HG03439 (cell line): ENCODE measurements at regions not wholly inside any gene's neighbourhood (a gene's known extent, or its start where the extent isn't known, plus 50 kb on each side); places are given as distances from the start of the nearest gene placed in this dataset.

Experiments
- ATAC-seq: cut with Tn5 transposase; IDR thresholded peaks from one replicate; pipeline ENCODE4 v1.9.1; 2021; ENCODE audit warnings: mild to moderate bottlenecking, moderate library complexity; ENCODE audit not compliant: unreplicated experiment

GRCh38 chr2:180325416-180326120 lies 318.5 kb upstream of the CWC22 start:
- no peak for ATAC-seq

- no peak for ATAC-seq
These were observed 317.1 kb upstream of the CWC22 start for GRCh38 chr2:180324182-180324581.

- no peak for ATAC-seq
These were observed 315.7 kb upstream of the CWC22 start for GRCh38 chr2:180322781-180323180.

GRCh38 chr2:180319586-180320405 lies 312.7 kb upstream of the CWC22 start:
- no peak for ATAC-seq

- ATAC-seq = no peak
These were observed 307.0 kb upstream of the CWC22 start for GRCh38 chr2:180314086-180314485.

GRCh38 chr2:180312542-180312941 lies 305.4 kb upstream of the CWC22 start:
- no peak for ATAC-seq

GRCh38 chr2:180307096-180307495 lies 300.0 kb upstream of the CWC22 start:
- no peak for ATAC-seq

GRCh38 chr2:180306346-180306745 lies 299.2 kb upstream of the CWC22 start:
- no peak for ATAC-seq

- ATAC-seq = no peak
These were observed 284.7 kb upstream of the CWC22 start for GRCh38 chr2:180291552-180292421.

- ATAC-seq = no peak
These were observed 284.0 kb upstream of the CWC22 start for GRCh38 chr2:180291060-180291459.

GRCh38 chr2:180289627-180290026 lies 282.5 kb upstream of the CWC22 start:
- ATAC-seq = no peak

GRCh38 chr2:180279581-180279980 lies 272.5 kb upstream of the CWC22 start:
- no peak for ATAC-seq

GRCh38 chr2:180276733-180277132 lies 269.6 kb upstream of the CWC22 start:
- ATAC-seq = no peak

GRCh38 chr2:180268006-180268405 lies 260.9 kb upstream of the CWC22 start:
- ATAC-seq = no peak

GRCh38 chr2:180261976-180262375 lies 254.9 kb upstream of the CWC22 start:
- no peak for ATAC-seq

- ATAC-seq = no peak
These were observed 251.5 kb upstream of the CWC22 start for GRCh38 chr2:180258579-180258978.

- no peak for ATAC-seq
These were observed 251.0 kb upstream of the CWC22 start for GRCh38 chr2:180258041-180258537.

- no peak for ATAC-seq
These were observed 250.2 kb upstream of the CWC22 start for GRCh38 chr2:180257247-180257646.

- no peak for ATAC-seq
These were observed 248.9 kb upstream of the CWC22 start for GRCh38 chr2:180255981-180256380.

GRCh38 chr2:180254872-180255271 lies 247.8 kb upstream of the CWC22 start:
- no peak for ATAC-seq

GRCh38 chr2:180247658-180248057 lies 240.6 kb upstream of the CWC22 start:
- ATAC-seq = no peak
